HG03378 (cell line): ENCODE measurements at regions not wholly inside any gene's neighbourhood (a gene's known extent, or its start where the extent isn't known, plus 50 kb on each side); places are given as distances from the start of the nearest gene placed in this dataset.
"Not testable (repeated sequence)": the region's sequence is repeated elsewhere in the genome, so short reads cannot be mapped to it uniquely, and the experiment has no call there.

Source experiments
- ATAC-seq: cut with Tn5 transposase; IDR thresholded peaks from one replicate; pipeline ENCODE4 v1.9.1; 2021; ENCODE audit warnings: mild to moderate bottlenecking, moderate library complexity; ENCODE audit not compliant: unreplicated experiment

GRCh38 chr13:48806522-48806921, 152.8 kb downstream of the CYSLTR2 start:
- ATAC-seq, result no peak

- no peak for ATAC-seq
Measured at GRCh38 chr13:48808683-48809082, 155.0 kb downstream of the CYSLTR2 start.

- ATAC-seq, result no peak
Measured at GRCh38 chr13:48810013-48810412, 156.3 kb downstream of the CYSLTR2 start.

GRCh38 chr13:48813518-48813917, 159.8 kb downstream of the CYSLTR2 start:
- ATAC-seq, result no peak

- no peak for ATAC-seq
Measured at GRCh38 chr13:48816700-48817099, 159.0 kb upstream of the FNDC3A start.

- no peak for ATAC-seq
Measured at GRCh38 chr13:48817166-48817802, 158.4 kb upstream of the FNDC3A start.

GRCh38 chr13:48818495-48819356, 157.0 kb upstream of the FNDC3A start:
- no peak for ATAC-seq

GRCh38 chr13:48819376-48819775, 156.3 kb upstream of the FNDC3A start:
- no peak for ATAC-seq

- no peak for ATAC-seq
Measured at GRCh38 chr13:48819899-48820298, 155.8 kb upstream of the FNDC3A start.

GRCh38 chr13:48823526-48823925, 152.2 kb upstream of the FNDC3A start:
- not testable (repeated sequence) for ATAC-seq

- no peak for ATAC-seq
Measured at GRCh38 chr13:48826039-48826438, 149.7 kb upstream of the FNDC3A start.

GRCh38 chr13:48826922-48827454, 148.7 kb upstream of the FNDC3A start:
- not testable (repeated sequence) for ATAC-seq

- no peak for ATAC-seq
Measured at GRCh38 chr13:48827709-48828108, 148.0 kb upstream of the FNDC3A start.

- ATAC-seq, result no peak
Measured at GRCh38 chr13:48828962-48829411, 146.7 kb upstream of the FNDC3A start.

GRCh38 chr13:48829536-48829935, 146.2 kb upstream of the FNDC3A start:
- ATAC-seq, result no peak

- ATAC-seq, result peak; percentile 73
Measured at GRCh38 chr13:48831248-48831647, 144.5 kb upstream of the FNDC3A start.

GRCh38 chr13:48833412-48833811, 142.3 kb upstream of the FNDC3A start:
- no peak for ATAC-seq

GRCh38 chr13:48835326-48835725, 140.4 kb upstream of the FNDC3A start:
- ATAC-seq, result not testable (repeated sequence)

GRCh38 chr13:48838193-48838973, 137.3 kb upstream of the FNDC3A start:
- no peak for ATAC-seq

GRCh38 chr13:48839171-48839570, 136.5 kb upstream of the FNDC3A start:
- no peak for ATAC-seq

GRCh38 chr13:48840366-48840765, 135.3 kb upstream of the FNDC3A start:
- ATAC-seq, result no peak
